Common myeloid progenitor, CD34-positive (primary cell): ENCODE measurements at regions not wholly inside any gene's neighbourhood (a gene's known extent, or its start where the extent isn't known, plus 50 kb on each side); places are given as distances from the start of the nearest gene placed in this dataset.

Experiments
- CTCF ChIA-PET: fragments of 350-600 bp; sonication (Branson Sonifier 250); formaldehyde crosslinking; loops from one replicate; lab custom pipeline; 2021; ENCODE audit warnings: antibody characterized with exemption; lab: Charles Lee
- POLR2A ChIA-PET: fragments of 350-600 bp; sonication (Branson Sonifier 250); formaldehyde crosslinking; loops from one replicate; lab custom pipeline; 2021; ENCODE audit warnings: antibody characterized with exemption; lab: Charles Lee
- DNase-seq, 3 donors: peaks; one replicate each; pipeline versions ENCODE4 v3.0.0 to v3.0.0-alpha.2; 2013
- H3K27ac ChIP-seq, 2 experiments: 1 replicate in 1 of 2; 2 replicates in 1 of 2; pipeline ENCODE4 v1.7.0; 2013; ENCODE audit warnings: inconsistent platforms in 2 of 2, low read length in 2 of 2, mild to moderate bottlenecking in 2 of 2, low read depth in 1 of 2, moderate library complexity in 1 of 2; ENCODE audit not compliant: severe bottlenecking in 2 of 2, insufficient read depth in 1 of 2, poor library complexity in 1 of 2
- H3K27me3 ChIP-seq, 5 experiments: replicated peaks in 2 of 5; 1 replicate in 3 of 5; 2 replicates in 2 of 5; pipeline versions ENCODE4 v1.6.1 to v1.7.0; 2013; ENCODE audit warnings: low read length in 4 of 5, mild to moderate bottlenecking in 2 of 5, moderate library complexity in 2 of 5, inconsistent platforms in 1 of 5; ENCODE audit not compliant: insufficient read depth in 5 of 5, control insufficient read depth in 4 of 5
- H3K36me3 ChIP-seq, 4 experiments: 1 replicate in 2 of 4; 2 replicates in 2 of 4; pipeline versions ENCODE4 v1.6.1 to v1.7.0; 2013; ENCODE audit warnings: low read length in 3 of 4, control low read depth in 1 of 4, mild to moderate bottlenecking in 1 of 4; ENCODE audit not compliant: control insufficient read depth in 4 of 4, insufficient read depth in 4 of 4
- H3K4me1 ChIP-seq, 4 experiments: 1 replicate in 3 of 4; 2 replicates in 1 of 4; pipeline versions ENCODE4 v1.6.1 to v1.7.1; 2013; ENCODE audit warnings: low read length in 3 of 4, mild to moderate bottlenecking in 3 of 4, control low read depth in 1 of 4, inconsistent platforms in 1 of 4, moderate library complexity in 1 of 4; ENCODE audit not compliant: control insufficient read depth in 4 of 4, insufficient read depth in 4 of 4; ENCODE audit errors: control extremely low read depth in 1 of 4
- H3K4me3 ChIP-seq, 7 experiments: 1 replicate in 4 of 7; 2 replicates in 3 of 7; pipeline versions ENCODE4 v1.5.1 to v1.7.0; 2013; ENCODE audit warnings: mild to moderate bottlenecking in 7 of 7, low read length in 6 of 7, moderate library complexity in 6 of 7, inconsistent platforms in 2 of 7, low read depth in 2 of 7, control low read depth in 1 of 7; ENCODE audit not compliant: insufficient read depth in 4 of 7, control insufficient read depth in 1 of 7; ENCODE audit errors: extremely low read depth in 1 of 7
- H3K9me3 ChIP-seq, 5 experiments: 1 replicate in 4 of 5; 2 replicates in 1 of 5; pipeline versions ENCODE4 v1.6.1 to v1.7.1; 2013; ENCODE audit warnings: low read length in 4 of 5, mild to moderate bottlenecking in 2 of 5, inconsistent platforms in 1 of 5, low read depth in 1 of 5, moderate library complexity in 1 of 5; ENCODE audit not compliant: control insufficient read depth in 4 of 5, insufficient read depth in 2 of 5; ENCODE audit errors: control extremely low read depth in 1 of 5
- WGBS: methylation state at CpG from one replicate; pipeline ENCODE4 v1.1.5; 2013; ENCODE audit not compliant: insufficient coverage; 5-methylcytosine and 5-hydroxymethylcytosine counted together

DNA sequence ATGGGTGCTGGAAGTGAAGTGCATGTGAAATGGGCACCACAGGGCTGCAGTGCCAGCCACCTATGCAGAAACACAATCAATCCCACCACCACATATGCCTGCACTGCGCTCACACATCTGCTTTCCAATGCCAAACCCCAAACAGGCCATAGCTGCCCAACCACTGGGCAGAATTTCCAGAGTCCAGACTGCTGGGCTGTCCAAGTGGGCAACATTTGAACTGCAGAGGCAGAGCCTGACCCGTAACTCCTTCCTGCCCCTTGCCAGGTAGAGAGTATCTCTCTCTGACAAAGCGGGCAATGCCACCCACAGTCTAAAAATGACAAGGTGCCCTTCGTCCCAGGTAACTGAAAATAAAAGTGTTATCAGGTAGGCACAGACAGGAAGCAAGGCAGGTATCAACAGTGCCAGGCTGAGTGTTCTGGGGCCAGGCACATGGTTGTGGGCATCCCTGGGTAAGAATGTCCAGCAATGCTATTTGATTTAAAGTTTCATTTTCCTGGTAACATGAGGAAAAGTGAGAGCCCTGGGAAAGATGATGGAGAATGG is 79.5 kb downstream of the FOXA2 start:
- Histone ChIP-seq H3K4me3 (no peak overlapping the region), H3K27me3 (peaks cover 0 to 12% (median 4%) of the 10 kb centered on the region in 5 experiments), H3K4me1 (no peaks in the 10 kb centered on the region), H3K27ac (no peak overlapping the region), H3K9me3 (no peaks in the 10 kb centered on the region), H3K36me3 (no peaks in the 10 kb centered on the region)
- CTCF ChIA-PET, result interaction anchor here (1.3 kb wide), 1 partner anchor 18 kb away, joined by 3 read pairs; no protein-coding TSS in a partner anchor
- DNase-seq, result no peak
- POLR2A ChIA-PET, result no interaction called here
- WGBS, result 76% methylated on average over 3 of the region's 4 CpGs

DNA sequence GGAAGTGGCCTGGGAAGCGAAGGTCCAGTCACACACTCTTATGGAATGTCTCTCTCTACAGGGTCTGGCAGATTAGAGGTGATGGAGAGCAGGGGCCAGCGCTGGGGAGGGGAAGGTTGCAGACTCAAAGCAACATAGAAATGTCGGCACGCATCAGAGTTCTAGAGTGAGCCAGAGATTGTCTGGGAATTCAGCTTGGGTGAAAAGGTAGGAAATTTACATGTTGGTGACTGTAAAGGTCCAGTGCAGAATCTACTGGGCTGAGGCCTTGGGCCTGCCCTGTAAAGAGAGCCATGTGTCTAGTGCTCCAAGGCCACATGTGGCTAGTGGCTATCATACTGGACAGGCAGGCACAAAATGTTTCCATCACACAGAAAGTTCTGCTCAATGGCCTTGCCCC is 80.8 kb downstream of the FOXA2 start:
- Histone ChIP-seq H3K4me1 (no peaks in the 10 kb centered on the region), H3K27ac (no peak overlapping the region), H3K27me3 (peaks cover 0 to 12% (median 2%) of the 10 kb centered on the region in 5 experiments), H3K4me3 (no peak overlapping the region), H3K9me3 (no peaks in the 10 kb centered on the region), H3K36me3 (no peaks in the 10 kb centered on the region)
- WGBS, result 100% methylated on average over 3 of the region's 4 CpGs
- ChIA-PET CTCF (no interaction called here), POLR2A (no interaction called here)
- no peak for DNase-seq

DNA sequence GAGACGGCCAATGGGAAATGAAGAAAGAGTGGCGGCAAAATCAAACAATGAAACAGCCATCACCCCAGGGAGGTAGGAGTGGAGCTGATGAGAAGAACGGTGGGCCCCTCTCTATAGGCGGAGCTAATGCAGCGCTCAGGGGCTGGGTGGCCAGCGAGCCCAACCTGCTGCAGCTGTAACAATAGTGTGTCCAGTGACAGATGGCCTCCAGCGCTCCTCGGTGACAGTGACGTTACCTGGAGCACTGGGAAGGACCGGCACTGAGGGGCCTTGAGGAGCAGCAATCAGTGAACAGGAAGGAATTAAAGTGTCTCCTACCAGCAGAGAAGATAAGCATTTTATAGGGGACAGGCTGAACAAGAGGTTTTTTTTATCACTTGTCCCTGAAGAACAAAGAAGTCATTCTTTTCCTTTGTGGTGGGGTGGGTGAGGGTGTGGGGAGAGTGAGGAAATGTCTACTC is 81.6 kb downstream of the FOXA2 start:
- ChIA-PET CTCF (no interaction called here), POLR2A (no interaction called here)
- 78% methylated on average over 10 of the region's 10 CpGs for WGBS
- H3K4me3 ChIP-seq, result no peak overlapping the region
- DNase-seq, result no peak
- H3K27ac ChIP-seq, result no peak overlapping the region
- H3K36me3 ChIP-seq, result no peaks in the 10 kb centered on the region
- H3K27me3 ChIP-seq, result peaks cover 0 to 12% (median 2%) of the 10 kb centered on the region in 5 experiments
- no peaks in the 10 kb centered on the region for H3K4me1 ChIP-seq
- no peaks in the 10 kb centered on the region for H3K9me3 ChIP-seq

DNA sequence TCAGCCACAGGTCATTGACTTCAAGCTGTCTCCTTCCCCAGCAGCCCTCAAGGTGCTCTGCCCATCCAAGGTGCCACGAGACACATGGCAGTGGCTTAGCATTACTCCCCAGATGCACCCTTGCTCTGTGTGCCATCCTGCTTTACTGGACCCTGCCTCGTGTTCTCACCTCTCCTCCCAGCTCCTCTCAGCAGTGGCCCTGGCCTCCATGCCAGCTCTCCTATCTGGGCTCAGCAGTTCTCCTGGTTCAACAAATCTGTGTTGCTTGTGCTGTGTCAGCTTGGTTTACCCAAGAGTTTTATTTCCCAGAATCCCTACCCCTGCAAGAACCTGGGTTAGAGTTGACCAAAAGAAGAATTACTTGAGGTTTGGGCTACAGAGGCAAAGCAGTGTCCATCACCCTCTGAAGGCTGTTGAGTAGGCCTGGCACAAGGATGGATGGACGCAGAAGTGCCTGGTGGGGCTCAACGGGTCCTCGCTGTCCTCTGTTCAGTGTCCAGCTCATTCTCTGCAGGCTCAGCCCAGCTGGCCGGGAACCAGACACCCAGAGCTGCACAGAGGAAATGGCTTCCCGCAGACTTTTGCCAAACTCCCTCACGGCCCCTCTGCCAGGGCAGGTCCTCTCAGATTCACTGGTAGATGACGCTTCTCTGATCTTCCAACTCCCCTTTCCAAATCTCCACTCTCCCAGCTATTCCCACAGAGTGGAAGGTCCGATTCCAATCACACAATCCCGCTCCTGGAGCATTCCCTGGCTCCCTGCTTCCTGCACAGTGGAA is 82.6 kb downstream of the FOXA2 start:
- Histone ChIP-seq H3K27me3 (peaks cover 0 to 18% (median 2%) of the 10 kb centered on the region in 5 experiments), H3K27ac (no peak overlapping the region), H3K4me3 (no peak overlapping the region), H3K4me1 (no peaks in the 10 kb centered on the region), H3K36me3 (no peaks in the 10 kb centered on the region), H3K9me3 (no peaks in the 10 kb centered on the region)
- DNase-seq, result no peak
- CTCF ChIA-PET, result interaction anchor here (0.7 kb wide), 1 partner anchor 43 kb away, joined by 3 read pairs; no protein-coding TSS in a partner anchor
- WGBS, result 94% methylated on average over 10 of the region's 11 CpGs
- POLR2A ChIA-PET, result no interaction called here

DNA sequence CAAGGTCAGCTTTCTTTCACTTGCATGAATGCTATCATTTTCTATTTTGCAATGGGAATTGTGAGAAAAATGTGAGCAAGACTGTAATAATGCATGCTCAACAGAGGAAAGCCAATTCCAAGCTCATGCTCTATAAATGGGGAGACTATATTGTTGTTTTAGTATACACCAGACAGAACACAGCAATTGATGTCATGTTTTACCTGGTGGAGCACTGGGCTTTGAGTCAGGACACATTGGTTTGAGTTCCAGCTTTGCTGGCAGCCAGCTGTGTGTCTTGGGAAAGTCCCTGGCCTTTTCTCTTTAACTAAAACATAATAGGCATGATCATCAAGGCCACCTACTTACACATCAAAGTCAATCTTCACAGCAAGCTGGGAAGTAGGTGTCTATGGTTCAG is 83.3 kb downstream of the FOXA2 start:
- Histone ChIP-seq H3K4me3 (no peak overlapping the region), H3K4me1 (no peaks in the 10 kb centered on the region), H3K27me3 (peaks cover 0 to 18% (median 2%) of the 10 kb centered on the region in 5 experiments), H3K9me3 (no peaks in the 10 kb centered on the region), H3K27ac (no peak overlapping the region), H3K36me3 (no peaks in the 10 kb centered on the region)
- ChIA-PET CTCF (interaction anchor here (0.7 kb wide), 1 partner anchor 42 kb away, joined by 3 read pairs; no protein-coding TSS in a partner anchor), POLR2A (no interaction called here)
- DNase-seq, result no peak

DNA sequence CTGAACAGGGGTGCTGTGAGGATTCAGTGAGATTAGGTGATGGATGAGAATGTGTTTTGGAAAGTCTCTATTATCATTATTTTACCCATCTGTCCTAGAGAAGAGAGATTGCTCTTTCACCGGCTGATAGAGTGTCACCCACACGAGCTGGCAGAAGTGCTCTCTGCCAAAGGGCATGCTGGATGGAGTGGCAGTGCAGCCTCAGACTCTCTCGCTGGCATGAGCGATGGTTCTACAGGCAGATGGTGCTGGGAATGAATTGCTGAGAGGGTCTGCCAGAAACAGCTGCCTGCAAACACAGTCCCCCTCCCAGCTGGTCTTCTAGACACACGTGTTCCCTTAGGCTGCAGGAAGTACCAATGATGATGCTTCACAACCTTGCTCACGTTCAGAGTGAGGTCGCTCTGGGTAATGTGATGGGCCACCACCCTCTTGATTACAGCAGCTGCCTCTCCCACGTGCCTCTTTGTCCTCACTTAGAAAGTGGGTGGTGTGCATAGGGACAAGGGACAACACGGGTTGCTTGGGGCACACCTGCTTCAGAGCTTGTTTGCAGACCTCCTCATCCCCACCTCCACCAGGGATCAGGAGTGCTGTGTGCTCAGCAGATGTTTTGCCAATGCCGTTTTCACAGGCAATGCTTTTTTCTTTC is 84.7 kb downstream of the FOXA2 start:
- CTCF ChIA-PET, result no interaction called here
- H3K4me1 ChIP-seq, result no peaks in the 10 kb centered on the region
- H3K9me3 ChIP-seq, result no peaks in the 10 kb centered on the region
- no peak for DNase-seq
- no peak overlapping the region for H3K27ac ChIP-seq
- H3K27me3 ChIP-seq, result peaks cover 0 to 18% (median 5%) of the 10 kb centered on the region in 5 experiments
- POLR2A ChIA-PET, result no interaction called here
- 97% methylated on average over 8 of the region's 10 CpGs for WGBS
- no peaks in the 10 kb centered on the region for H3K36me3 ChIP-seq
- no peak overlapping the region for H3K4me3 ChIP-seq

DNA sequence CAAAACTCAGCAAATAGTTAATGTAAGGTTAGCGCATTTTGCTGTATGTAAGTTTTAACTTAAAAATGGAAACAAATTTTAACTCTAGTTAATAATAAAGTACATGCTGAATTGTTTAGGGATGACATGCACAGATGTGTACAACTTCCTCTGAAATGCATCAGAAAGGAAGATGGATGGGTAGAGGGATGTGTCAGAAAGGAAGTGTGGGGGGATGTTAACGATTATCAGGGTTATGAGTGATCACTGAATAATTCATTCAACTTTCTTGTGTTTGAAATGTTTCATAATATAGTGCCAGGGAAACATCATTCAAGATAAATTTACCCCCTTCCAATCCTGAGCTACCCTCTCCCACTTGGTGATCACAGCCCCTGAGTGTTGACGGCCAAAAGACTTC is 87.6 kb downstream of the FOXA2 start:
- POLR2A ChIA-PET, result no interaction called here

More for the DNA sequence above, 87.6 kb downstream of the FOXA2 start:
- CTCF ChIA-PET, result no interaction called here
- peaks cover 0 to 14% (median 5%) of the 10 kb centered on the region in 5 experiments for H3K27me3 ChIP-seq
- no peak overlapping the region for H3K27ac ChIP-seq
- H3K9me3 ChIP-seq, result no peaks in the 10 kb centered on the region
- H3K4me1 ChIP-seq, result no peaks in the 10 kb centered on the region
- no peak for DNase-seq
- H3K4me3 ChIP-seq, result no peak overlapping the region
- H3K36me3 ChIP-seq, result no peaks in the 10 kb centered on the region
- no CpG with 5 or more reads among the region's 3 CpGs for WGBS
